22Rv1 (cell line): ENCODE measurements at regions not wholly inside any gene's neighbourhood (a gene's known extent, or its start where the extent isn't known, plus 50 kb on each side); places are given as distances from the start of the nearest gene placed in this dataset.

Experiments used
- H3K27ac ChIP-seq: fragments of 450-650 bp; 2 replicates; pipeline ENCODE4 v1.5.1; 2017
- CTCF ChIP-seq: fragments of 450-650 bp; IDR thresholded peaks from 2 replicates; pipeline ENCODE4 v1.5.1; 2017; ENCODE audit warnings: mild to moderate bottlenecking
- ZFX ChIP-seq: fragments of 450-650 bp; IDR thresholded peaks from 2 replicates; pipeline ENCODE4 v1.6.1; 2017; ENCODE audit warnings: antibody characterized with exemption, borderline replicate concordance

- TF ChIP-seq CTCF (no peak), ZFX (no peak)
- H3K27ac ChIP-seq, result no peak overlapping the region
Observed at GRCh38 chr18:59787998-59788790, 91.0 kb upstream of the CCBE1 start.

GRCh38 chr18:59784694-59785093 is 87.5 kb upstream of the CCBE1 start:
- no peak overlapping the region for H3K27ac ChIP-seq
- no peak for TF ChIP-seq ZFX
- no peak for TF ChIP-seq CTCF

- TF ChIP-seq CTCF, result peak; percentile 73
- no peak for TF ChIP-seq ZFX
- H3K27ac ChIP-seq, result no peak overlapping the region
Observed at GRCh38 chr18:59783138-59783537, 85.9 kb upstream of the CCBE1 start.

DNA sequence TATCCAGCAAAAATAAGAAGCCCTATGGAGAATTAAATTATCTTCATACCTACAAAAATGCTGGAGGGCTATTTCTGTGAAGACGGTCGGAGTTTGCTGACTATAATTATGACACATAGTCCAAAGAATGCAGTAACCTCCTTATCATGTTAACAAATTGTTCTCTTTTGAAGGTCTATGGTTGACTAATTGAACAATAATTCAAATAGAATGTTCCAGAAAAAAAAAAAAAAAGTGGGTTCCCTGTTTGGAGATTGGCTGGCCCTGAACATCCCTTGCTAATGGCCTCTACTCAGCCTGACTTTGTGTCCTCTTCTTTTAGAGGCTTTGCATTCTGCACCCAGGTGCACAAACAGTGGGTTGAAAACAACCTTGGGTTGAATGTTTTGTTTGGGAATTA is 82.8 kb upstream of the CCBE1 start:
- no peak overlapping the region for H3K27ac ChIP-seq
- TF ChIP-seq CTCF (no peak), ZFX (no peak)

DNA sequence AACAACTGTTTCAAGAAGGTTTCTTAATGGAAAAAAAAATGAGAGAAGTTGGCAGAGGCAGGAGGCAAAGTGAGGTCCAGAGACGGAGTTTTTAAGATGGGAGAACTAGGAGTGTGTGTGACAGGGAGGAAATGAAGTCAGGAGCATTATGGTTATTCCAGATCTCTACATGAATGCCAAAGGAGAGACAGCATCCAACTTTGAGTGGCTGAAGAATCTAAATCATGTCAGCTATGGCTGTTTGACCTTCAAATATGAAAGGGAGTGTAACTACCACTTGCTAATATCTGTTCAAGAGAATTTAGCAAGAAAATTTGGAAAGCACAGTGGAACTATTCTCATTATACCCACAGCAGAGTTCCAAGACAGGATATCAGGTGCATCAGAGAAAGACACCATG is 81.2 kb upstream of the CCBE1 start:
- TF ChIP-seq CTCF (no peak), ZFX (no peak)
- no peak overlapping the region for H3K27ac ChIP-seq

- no peak overlapping the region for H3K27ac ChIP-seq
- TF ChIP-seq ZFX, result no peak
- no peak for TF ChIP-seq CTCF
Observed at GRCh38 chr18:59777636-59778035, 80.4 kb upstream of the CCBE1 start.

DNA sequence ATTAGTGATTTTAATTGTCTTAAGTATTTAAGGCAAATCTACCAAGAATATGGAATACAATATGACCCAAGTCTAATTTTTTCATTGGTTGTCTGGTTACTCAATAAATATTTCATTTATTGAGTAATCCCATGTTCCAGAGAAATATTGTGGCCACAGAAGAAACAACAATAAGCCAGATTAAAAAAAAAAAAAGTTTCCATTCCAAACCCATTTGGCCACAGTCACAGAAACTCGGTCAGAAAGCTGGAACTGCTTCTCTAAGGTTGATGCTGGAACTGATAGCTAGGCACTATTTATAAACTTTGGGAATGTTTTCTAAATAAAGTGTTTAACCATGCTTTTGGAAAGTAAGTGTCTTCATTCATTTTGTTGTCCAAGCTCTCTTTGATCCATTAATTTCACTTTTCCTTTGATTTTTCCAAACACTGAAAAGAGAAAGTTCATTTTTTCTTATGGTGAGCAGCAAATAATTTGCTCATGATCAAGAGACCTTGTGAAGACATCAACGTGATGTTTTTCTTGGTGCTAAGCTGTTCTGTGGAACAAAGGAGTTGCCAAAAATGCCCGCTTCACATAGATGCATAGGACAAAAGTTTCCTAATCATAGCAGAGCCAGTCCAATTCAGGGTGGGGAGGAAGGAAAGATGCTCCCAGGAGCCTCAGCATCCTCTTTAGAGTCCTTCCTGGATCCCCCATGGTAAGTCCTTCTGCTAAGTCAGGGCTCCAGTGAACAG is 72.1 kb upstream of the CCBE1 start:
- TF ChIP-seq ZFX, result no peak
- TF ChIP-seq CTCF, result no peak
- no peak overlapping the region for H3K27ac ChIP-seq
